Smooth muscle cell of the brain vasculature (primary cell): ENCODE measurements at regions not wholly inside any gene's neighbourhood (a gene's known extent, or its start where the extent isn't known, plus 50 kb on each side); places are given as distances from the start of the nearest gene placed in this dataset.

Source experiments
- DNase-seq: peaks from one replicate; pipeline ENCODE4 v3.0.0-alpha.2; 2012; ENCODE audit warnings: low read depth, low spot score

DNA sequence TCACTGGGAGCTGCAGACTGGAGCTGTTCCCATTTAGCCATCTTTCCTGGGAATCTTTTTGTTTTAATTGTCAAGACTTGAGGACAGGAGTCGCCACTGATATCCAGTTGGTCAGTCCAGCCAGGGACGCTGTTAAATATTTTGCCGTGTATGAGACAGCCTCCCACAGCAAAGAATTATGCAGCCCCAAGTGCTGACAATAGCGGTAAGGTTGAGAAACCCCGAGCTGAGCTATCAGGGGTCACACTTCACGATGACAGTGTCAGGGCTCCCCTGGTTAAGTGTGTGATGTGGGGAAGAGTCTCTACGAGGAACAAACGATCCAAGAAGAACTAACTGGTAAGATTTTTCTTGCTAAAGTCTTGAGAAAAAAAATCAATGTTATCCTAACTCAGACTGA, 372.0 kb upstream of the MPDZ start:
- no peak for DNase-seq

DNA sequence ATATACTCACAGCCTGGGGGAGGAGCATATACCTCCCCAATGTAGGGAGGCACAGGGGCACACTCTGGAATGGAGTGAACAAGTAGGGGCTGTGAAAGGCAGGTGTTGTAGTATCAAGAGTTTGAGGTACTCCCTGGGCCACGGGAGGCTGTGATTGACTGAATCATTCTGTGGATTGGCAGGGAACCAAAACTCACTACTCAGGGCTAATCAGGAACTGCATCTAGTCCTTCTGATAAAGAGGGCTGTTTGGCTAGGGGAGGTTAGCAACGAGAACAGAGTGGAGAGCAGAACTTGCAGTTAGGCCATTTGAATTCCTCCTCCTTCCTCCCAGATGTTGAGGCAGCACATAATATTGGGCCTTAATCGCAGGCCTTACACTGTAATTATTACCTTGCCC, 369.2 kb upstream of the MPDZ start:
- no peak for DNase-seq

DNA sequence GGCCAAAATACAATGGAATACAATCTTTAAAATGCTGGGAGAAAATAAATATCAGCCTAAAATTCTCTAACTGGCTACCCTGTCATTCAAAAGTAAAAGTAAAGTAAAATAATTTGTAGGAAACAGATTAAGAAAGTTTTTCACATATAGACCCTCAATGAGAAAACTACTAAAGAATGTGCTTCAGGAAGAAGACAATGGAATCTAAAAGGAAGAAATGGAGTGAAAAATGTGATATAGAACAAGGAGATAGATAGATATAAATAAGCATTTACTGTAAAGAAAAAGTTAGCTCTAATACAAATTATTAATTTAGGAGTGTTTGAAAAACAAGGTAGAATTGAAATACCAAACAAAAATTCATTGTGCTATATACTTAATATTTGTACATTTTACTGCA, 368.6 kb upstream of the MPDZ start:
- DNase-seq: no peak

DNA sequence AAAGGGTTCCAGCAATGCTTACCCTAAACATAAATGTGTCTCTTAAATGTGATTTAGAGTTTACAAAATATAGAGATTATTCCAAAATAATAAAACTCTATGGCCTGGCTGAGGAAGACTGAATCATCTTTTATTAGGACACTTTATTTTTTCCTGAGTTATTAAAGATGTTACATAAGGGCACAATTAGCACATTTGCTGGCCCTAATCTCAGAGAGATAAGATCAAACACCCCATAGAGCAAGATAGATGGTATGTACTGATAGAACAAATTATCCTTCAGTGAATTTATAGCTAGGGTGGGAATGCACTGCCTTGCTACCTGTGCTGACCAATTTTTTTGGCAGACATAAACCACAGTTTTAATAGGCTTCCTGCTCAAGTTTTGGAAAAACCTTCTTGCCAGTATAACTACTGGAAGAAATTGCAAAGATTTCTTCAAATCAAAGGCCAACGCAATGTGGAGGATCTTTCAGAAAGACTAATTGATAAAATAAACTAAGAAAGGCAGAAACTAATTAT, 367.1 kb upstream of the MPDZ start:
- no peak for DNase-seq

DNA sequence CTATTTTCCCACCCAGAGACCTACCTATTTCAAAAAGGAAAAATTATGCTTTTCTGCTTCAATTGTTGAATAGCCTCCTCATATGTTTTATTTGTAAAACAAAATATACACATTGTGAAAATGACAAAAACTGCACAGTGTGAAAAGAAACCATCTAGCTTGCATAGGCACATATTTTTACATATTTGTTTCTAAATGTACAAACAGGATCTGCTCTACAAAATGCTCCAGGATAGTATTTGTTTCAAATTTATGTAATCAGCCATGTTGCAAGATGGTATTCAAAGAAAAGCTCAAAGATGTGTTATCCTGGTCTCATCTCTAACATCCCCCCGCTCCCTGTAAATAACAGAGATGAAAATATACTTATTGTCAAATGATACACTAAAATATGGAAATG, 366.1 kb upstream of the MPDZ start:
- no peak for DNase-seq

DNA sequence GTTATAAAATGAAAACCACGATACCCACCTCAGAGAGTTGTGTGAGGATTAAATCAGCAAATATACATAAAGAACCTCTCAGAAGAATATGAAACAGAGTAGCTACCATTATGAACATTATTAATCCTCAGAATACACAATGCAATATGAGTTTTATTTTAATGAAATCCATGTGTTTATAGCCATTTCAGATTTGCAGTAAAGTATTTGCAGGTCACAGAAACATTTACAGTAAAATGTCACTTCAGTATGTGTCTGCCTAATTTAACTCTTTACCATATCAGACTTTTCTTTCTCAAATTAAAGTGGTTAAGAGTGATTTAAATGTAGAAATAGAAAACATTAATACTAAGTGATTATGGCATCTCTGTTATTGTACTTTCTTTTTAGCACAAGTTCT, 365.2 kb upstream of the MPDZ start:
- no peak for DNase-seq

DNA sequence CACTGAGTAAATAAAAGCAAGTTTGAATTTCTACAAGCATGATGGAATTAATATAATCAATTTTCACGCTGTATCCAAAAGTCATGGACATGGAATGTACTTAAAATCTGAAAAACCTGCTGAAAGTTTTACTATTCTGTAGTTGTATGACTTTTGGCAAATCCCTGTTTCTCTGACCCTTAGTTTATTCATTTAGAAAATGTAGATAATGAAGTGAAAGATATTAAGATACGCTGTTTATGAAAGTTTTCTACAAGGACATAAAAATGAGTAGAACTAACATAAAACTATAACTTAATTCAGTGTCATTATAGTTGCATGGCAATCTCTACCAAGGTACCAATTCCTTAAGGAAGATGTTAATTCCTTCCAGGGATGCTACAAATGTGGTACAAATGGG, 363.2 kb upstream of the MPDZ start:
- DNase-seq: no peak

DNA sequence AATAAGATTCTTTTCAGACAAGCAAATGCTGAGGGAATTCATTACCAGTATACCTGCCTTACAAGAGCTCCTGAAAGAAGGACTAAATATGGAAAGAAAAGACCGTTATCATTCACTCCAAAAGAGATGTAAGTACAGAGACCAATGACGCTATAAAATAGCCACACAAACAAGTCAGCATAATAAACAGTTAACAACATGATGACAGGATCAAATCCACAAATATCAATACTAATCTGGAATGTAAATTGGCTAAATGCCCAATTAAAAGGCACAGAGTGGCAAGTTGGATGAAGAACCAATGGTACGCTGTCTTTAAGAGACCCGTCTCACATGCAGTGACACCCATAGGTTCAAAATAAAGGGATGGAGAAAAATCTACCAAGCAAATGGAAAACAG, 349.6 kb upstream of the MPDZ start:
- no peak for DNase-seq

DNA sequence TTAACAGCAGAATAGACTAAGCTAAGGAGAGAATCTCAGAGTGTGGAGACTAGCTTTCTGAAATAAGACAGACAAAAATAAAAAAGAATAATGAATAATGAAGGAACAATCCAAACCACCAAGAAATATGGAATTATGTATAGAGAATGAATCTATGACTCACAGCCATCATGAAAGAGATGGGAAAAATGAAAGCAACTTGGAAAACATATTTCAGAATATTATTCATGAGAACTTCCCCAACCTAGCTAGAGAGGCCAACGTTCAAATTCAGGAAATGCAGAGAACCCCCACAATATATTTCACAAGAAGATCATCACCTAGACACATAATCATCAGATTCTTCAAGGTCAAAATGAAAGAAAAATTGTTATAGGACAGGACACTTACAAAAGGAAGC, 349.0 kb upstream of the MPDZ start:
- no peak for DNase-seq

DNA sequence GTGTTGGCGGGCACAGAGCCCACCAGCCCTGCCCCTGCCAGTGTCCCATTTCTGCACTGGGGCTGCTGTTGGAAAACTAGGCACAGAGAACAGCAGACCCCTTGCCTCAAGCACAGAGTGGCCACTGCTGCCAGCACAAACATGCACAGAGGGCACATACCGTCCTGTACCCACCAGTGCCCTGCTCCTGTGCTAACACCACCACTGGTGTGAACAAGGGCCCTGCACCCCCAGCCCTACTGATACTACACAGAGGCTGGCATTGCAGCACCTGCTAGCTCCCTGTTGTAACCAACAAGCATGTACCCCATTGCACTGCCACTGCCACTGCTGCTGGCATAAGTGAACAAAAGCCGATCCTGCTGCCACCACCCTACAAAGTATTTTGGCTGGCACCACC, 348.0 kb upstream of the MPDZ start:
- DNase-seq: no peak

DNA sequence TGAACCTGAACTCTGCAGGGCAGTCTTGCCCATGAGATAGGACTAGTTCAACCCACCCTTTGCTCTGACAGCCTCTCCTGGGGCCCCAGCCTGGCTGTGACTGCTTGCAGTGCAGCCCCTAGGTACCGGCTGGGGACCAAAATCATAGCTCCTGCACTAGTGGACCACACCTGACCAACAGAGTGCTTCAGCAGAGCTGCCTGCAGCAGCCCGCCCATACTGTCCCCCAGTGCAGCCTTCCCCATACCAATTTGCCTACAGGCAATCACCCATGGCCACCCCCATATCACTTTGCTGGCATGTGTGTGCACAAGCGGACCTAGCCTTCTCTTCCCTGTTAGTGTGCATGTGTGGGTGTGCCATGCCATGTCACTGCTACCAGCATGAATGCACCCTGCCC, 347.6 kb upstream of the MPDZ start:
- DNase-seq: no peak

DNA sequence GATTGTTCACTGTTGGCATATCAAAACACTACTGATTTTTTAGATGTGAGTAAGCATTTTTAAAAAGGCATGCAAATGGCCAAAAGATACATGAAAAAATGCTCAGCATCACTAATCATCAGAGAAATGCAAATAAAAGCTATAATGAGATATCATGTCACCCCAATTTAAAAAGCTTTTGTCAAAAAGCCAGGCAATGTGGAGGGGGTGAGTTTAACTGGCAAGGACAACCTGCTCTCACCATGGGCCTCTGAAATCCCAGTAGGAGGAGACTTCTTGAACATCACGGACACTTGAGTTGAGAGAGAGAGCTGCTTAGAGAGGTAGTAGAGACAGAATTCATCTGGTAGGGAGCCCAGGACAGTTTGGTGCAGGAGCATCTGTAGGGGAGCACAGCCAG, 347.1 kb upstream of the MPDZ start:
- no peak for DNase-seq

DNA sequence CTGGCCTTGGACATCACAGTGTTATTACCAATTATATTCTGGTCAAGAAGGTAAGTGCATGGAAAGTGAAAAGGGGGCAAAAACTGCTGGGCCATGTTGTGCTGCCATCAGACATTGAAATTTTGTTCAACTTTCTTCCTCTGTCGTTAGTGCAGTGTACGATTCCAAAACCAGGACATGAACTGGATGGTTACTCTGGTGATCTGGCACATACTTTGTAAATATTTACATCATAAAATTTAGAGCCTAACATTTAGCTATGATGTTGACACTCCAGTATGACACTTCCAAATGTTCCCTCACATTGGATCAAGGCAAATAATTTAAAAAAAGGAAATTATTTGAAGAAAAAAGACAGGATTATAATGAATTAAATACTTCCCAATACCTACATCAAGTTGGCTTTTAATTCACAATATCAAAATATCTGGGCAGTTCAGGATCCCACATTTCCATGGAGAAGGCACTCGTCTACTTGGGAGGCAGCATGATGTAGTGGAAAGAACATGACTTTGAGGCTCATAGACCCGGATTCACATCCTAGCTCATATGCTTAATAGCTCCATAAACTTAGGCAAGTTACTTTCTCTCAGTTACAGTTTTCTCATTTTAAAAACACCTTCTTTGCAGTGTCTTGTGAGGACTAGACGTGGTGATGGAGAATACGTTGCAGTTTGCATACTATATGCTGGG, 342.5 kb upstream of the MPDZ start:
- DNase-seq: no peak

DNA sequence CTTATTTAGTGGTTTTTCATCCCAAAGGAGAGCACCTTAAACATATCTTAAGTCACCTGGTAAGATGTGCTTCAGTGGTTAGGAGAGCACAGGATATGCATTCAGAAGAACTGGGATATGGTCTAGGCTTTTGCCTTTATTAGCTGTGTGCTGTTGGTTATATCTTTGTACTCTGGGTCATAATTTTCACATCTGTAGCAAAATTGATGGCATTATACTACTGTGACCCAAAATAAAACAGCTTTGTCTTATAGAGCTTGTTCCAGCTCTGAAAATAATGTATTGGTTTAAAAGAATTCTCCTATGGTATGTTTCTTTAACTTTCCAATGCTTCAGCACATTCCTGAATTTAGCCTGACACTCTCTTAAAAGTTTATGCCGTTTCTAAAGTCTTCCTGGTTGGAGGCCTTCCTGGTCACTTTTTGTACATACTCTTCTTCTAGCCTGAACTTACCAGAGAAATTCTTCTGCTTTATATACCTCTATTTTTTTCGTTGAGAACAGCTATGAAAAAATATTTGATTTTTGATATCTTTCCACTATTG, 337.1 kb upstream of the MPDZ start:
- DNase-seq: no peak

DNA sequence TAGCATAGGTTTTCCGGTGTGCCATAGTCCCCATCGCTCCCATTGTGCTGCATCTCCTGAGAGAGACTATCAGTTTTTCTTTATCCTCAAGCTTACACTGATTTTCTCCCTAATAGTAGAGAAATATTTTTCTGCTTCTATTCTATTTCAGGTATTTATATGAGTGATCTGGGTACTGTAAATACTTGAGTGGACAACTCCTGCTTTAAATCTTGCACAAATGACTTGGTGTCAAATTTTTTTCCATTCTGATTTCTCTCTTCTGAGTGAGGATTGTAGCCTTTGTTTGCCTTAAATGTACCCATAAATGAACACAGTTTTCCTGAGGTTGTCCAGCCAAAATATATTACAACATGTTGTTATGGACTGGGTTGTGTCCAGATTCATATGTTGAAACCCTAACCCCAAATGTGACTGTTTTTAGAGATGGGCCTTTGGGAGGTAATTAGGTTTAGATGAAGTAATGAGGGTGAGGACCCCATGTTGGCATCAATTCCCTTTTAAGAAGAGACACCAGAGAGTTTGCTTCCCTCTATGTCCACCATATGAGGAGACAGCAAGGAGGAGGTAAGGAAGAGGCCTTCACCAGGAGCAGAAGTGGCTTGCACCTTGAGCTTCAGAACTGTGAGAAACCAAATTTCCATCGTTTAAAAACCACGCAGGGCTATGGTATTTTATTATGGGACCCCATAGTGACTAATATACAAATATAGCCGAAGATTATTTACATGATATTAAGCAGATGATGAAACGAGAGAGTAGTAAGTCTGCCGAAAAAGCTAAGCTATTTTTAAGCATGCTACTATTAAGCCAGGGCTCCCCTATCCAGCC, 336.4 kb upstream of the MPDZ start:
- no peak for DNase-seq

DNA sequence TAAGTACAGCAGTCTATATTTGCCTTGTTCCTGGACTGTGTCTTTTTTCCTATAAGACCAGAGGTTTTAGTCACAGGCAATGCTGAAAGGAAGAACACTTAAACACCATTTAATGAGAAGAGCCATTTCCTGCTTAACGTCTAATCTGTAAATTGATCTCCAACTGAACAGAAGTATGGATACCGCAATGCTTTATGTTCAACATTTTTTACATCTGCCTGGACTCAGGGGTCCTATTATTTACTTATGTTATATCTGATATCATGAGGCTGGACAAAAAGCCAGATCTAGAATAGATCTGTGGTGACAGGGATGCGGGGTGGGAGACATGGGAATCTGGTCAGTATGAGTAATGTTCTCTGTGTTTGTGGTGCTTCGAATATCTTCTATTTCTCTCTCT, 334.6 kb upstream of the MPDZ start:
- DNase-seq: no peak

DNA sequence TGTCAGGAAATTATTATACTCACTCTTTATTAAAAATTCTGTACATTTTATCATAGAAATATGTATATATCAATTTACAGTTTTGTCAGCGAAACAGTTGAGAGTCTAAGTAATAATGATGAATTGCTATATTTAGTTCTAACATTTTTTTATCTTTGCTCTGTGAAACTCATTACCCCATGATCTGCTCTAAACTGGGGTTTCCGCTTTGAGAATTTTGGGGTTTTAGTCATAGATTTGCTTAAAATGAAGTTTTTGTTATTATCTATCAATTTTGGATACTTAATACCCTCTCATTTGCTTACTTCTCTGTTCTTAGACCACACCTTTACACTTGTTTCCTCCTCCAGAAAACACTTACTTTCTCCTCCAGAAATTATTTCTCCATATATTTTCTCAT, 333.8 kb upstream of the MPDZ start:
- no peak for DNase-seq

DNA sequence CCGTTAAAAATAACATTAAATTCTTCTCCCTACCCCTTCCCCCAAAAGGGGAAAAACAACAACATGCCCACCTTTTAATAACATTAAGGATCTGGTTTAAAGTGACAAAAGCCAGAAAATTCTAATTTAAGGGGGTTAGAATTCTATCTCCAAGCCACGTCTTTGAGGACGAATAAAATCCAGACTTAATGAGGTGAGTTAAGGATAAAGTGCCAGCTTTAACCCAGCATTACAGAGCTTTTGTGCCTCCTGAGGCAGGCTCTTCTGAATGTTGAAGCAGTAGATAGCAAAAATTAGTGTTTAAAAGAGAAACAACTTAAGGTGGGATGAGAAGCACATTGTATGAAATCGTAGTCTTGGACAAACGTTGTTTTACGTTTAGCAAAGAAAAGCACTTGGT, 329.0 kb upstream of the MPDZ start:
- DNase-seq: no peak

DNA sequence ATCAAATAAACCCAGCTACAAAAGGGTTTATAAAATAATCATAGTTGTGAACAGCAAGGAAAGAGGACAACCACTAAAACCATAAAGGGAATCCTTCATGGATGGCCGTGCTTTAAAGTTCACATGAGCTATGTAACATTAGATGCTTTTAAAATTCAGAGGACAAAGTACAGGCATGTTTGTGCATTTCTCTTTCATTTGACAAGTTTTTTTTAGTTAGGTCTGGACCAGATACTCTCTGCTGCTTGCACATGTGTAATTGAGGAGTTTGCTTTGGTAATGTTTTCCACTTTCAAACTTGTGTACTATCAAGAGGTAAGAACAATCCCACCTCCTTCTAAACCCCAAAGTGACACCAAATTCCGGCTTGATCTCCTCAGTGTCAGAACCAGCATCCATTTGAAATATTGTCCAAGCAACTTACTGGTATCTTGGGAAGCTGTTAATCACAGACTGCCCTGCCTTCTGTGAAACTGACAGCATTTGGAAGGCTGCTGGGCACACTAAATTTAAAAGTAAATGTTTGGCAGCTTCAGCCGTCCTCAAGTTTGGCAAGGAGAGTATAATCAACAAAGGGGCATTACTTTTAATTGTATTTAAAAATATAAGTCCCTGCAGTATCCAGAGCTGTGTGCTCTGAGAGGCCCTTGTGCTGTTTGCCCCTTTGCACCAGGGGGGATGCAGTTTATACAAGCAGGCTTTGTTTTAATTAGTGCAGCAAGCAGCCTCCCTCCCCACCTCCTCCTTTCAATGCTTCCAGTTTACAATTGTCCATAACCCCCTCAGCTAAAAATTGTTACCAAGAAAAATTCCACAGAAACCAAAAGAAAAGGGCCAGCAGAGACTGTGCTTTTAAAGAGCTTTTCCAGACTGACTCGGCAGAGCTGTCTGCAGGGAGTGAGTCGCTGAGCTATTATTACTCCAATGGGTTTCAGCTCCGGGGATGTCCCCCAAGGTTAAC, 328.3 kb upstream of the MPDZ start:
- DNase-seq: no peak

DNA sequence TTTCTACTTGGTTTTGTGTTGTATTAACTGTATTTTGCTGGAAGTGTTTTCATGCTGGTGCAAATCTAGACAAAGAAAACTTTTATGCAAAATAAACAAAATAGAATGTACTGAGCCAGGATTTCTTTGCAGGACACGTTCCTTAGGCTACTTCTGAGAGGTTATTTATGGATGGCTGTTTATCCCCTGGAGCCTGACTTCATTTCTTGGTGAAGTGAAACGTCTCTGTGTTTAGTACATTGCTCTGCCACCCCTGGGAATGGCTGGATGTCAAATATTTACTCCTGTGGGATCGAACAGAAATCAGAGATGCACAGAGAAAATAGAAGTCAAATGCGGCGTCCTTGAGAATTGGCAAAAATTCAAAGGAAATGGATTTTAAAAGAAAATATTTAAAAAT, 327.1 kb upstream of the MPDZ start:
- DNase-seq: no peak

DNA sequence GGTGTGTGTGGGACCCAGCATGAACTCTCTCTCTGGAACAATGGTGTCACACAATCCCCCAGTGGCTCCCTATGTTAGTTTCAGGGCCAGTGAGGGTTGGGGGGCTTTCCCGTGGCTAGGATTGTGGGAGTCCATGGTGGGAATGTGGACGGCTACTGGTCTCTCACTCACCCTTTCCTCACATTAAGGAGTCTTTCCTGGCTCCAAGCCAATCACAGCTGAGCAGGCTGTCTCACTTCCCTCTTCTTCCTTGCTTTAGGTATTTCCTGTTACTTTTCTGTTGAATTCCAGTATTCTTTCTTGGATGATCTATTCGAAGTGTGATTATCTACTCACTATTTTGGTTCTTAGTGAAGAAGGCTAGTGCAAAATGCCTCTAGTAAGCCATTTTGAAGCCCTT, 324.4 kb upstream of the MPDZ start:
- no peak for DNase-seq

DNA sequence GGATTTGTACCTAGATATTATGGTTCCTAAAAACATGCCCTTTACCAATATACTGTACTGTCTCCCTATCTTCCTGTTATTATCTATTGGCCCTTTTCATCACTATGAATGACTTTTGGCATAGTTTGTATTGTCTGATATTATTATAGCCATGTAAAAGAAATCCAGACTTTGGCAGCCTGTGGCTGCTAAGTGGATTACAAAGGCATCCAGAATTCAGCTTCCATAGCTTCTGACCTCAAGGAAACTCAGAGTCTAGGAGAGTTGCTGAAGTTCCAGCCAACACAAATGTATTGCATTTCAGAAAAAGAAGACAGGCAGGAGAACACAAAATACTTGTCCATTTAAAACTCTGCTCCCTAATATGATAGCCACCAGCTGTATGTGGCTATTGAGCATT, 319.2 kb upstream of the MPDZ start:
- DNase-seq: no peak
